ENCODE measurements at regions not wholly inside any gene's neighbourhood (a gene's known extent, or its start where the extent isn't known, plus 50 kb on each side); places are given as distances from the start of the nearest gene placed in this dataset.

- TF ChIP-seq, protein P1, sequence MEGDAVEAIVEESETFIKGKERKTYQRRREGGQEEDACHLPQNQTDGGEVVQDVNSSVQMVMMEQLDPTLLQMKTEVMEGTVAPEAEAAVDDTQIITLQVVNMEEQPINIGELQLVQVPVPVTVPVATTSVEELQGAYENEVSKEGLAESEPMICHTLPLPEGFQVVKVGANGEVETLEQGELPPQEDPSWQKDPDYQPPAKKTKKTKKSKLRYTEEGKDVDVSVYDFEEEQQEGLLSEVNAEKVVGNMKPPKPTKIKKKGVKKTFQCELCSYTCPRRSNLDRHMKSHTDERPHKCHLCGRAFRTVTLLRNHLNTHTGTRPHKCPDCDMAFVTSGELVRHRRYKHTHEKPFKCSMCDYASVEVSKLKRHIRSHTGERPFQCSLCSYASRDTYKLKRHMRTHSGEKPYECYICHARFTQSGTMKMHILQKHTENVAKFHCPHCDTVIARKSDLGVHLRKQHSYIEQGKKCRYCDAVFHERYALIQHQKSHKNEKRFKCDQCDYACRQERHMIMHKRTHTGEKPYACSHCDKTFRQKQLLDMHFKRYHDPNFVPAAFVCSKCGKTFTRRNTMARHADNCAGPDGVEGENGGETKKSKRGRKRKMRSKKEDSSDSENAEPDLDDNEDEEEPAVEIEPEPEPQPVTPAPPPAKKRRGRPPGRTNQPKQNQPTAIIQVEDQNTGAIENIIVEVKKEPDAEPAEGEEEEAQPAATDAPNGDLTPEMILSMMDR (IDR thresholded peaks at IDR 0.05), result no peak
- no peak for TF ChIP-seq POLR2A (IDR thresholded peaks at IDR 0.05)
These were observed 205.5 kb upstream of the MYT1L start for GRCh38 chr2:2536416-2537056.

Data from lower leg skin (tissue), 3 donors.